ENCODE measurements at regions not wholly inside any gene's neighbourhood (a gene's known extent, or its start where the extent isn't known, plus 50 kb on each side); places are given as distances from the start of the nearest gene placed in this dataset.

DNA sequence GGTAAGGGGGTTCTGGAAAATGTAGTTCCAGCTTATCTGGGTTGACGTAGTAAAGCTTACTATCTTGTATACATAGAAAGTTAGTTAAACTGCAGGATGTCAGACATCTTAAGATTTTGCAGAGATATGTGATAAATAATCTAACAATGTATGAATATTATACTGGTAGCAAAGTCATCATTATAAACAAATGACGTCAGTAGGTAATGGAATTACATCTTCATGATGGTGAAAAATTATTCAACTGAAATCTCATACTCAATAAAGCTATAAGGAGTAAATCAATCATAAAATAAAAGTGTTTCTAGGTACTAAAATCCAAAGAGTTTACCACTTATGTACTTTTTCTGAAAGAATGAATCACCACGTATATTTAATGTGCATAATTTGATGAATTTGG, 217.3 kb upstream of the CDH10 start:
- TF ChIP-seq, protein P1, sequence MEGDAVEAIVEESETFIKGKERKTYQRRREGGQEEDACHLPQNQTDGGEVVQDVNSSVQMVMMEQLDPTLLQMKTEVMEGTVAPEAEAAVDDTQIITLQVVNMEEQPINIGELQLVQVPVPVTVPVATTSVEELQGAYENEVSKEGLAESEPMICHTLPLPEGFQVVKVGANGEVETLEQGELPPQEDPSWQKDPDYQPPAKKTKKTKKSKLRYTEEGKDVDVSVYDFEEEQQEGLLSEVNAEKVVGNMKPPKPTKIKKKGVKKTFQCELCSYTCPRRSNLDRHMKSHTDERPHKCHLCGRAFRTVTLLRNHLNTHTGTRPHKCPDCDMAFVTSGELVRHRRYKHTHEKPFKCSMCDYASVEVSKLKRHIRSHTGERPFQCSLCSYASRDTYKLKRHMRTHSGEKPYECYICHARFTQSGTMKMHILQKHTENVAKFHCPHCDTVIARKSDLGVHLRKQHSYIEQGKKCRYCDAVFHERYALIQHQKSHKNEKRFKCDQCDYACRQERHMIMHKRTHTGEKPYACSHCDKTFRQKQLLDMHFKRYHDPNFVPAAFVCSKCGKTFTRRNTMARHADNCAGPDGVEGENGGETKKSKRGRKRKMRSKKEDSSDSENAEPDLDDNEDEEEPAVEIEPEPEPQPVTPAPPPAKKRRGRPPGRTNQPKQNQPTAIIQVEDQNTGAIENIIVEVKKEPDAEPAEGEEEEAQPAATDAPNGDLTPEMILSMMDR (IDR thresholded peaks at IDR 0.05): no peak
- TF ChIP-seq POLR2AphosphoS5 (IDR thresholded peaks at IDR 0.05): no peak
